HEK293 (cell line): ENCODE measurements at regions not wholly inside any gene's neighbourhood (a gene's known extent, or its start where the extent isn't known, plus 50 kb on each side); places are given as distances from the start of the nearest gene placed in this dataset.

Experiments used
- CTCF ChIA-PET: fragments of 350-600 bp; formaldehyde crosslinking; extraction: SDS; loops from one replicate; lab custom pipeline; 2021; ENCODE audit warnings: antibody characterized with exemption; lab: Yijun Ruan, JAX
- POLR2A ChIA-PET: fragments of 300-600 bp; formaldehyde crosslinking; extraction: SDS; loops from one replicate; lab custom pipeline; 2020; ENCODE audit warnings: antibody characterized with exemption, inconsistent platforms; lab: Yijun Ruan, JAX
- H3K27ac ChIP-seq: fragments of 200-500 bp; sonication (Bioruptor generic); 2 replicates; pipeline ENCODE4 v1.5.1; 2014; ENCODE audit warnings: low read depth, low read length, control low read depth, inconsistent platforms; ENCODE audit errors: extremely low read depth
- H3K36me3 ChIP-seq, 2 experiments: fragments of 200-500 bp in 1 of 2; sonication (Bioruptor generic) in 1 of 2; 1 replicate in 1 of 2; 2 replicates in 1 of 2; pipeline ENCODE4 v1.5.1; 2014 to 2017; ENCODE audit warnings: inconsistent platforms in 2 of 2, low read length in 2 of 2; ENCODE audit not compliant: control insufficient read depth in 2 of 2, insufficient read depth in 1 of 2
- H3K4me1 ChIP-seq: fragments of 200-500 bp; sonication (Bioruptor generic); 2 replicates; pipeline ENCODE4 v1.5.1; 2014; ENCODE audit warnings: mild to moderate bottlenecking, low read length, inconsistent platforms; ENCODE audit not compliant: control insufficient read depth, insufficient read depth
- H3K4me3 ChIP-seq: 2 replicates; pipeline ENCODE4 v1.5.1; 2011; ENCODE audit warnings: low read depth, mild to moderate bottlenecking, control low read depth, low read length, moderate library complexity
- H3K9me3 ChIP-seq: fragments of 200-500 bp; sonication (Bioruptor generic); 2 replicates; pipeline ENCODE4 v1.5.1; 2014; ENCODE audit warnings: low read depth, low read length, inconsistent platforms; ENCODE audit not compliant: control insufficient read depth, insufficient read depth
- IKZF3 ChIP-seq: fragments of 450-650 bp; IDR thresholded peaks from 2 replicates; pipeline ENCODE4 v1.5.0; 2018; ENCODE audit warnings: missing biosample characterization, mild to moderate bottlenecking, missing genetic modification characterization, moderate library complexity
- ZBTB48 ChIP-seq: fragments of 450-650 bp; formaldehyde crosslinking; IDR thresholded peaks from 2 replicates; pipeline ENCODE4 v1.5.1; 2016; ENCODE audit warnings: missing biosample characterization, missing genetic modification characterization
- ZFP69B ChIP-seq: fragments of 450-650 bp; formaldehyde crosslinking; IDR thresholded peaks from 2 replicates; pipeline ENCODE4 v1.5.1; 2016; ENCODE audit warnings: missing biosample characterization, missing genetic modification characterization
- ZNF311 ChIP-seq: fragments of 450-650 bp; formaldehyde crosslinking; IDR thresholded peaks from 2 replicates; pipeline ENCODE4 v1.5.1; 2017; ENCODE audit warnings: missing biosample characterization, missing genetic modification characterization, borderline replicate concordance
- ZNF324 ChIP-seq: fragments of 450-650 bp; formaldehyde crosslinking; IDR thresholded peaks from 2 replicates; pipeline ENCODE4 v1.5.1; 2016; ENCODE audit warnings: missing biosample characterization, missing genetic modification characterization
- ZNF366 ChIP-seq: fragments of 450-650 bp; formaldehyde crosslinking; conservative IDR thresholded peaks from 2 replicates; pipeline ENCODE4 v1.5.1; 2016; ENCODE audit warnings: missing biosample characterization, missing genetic modification characterization
- ZNF544 ChIP-seq: fragments of 450-650 bp; formaldehyde crosslinking; IDR thresholded peaks from 2 replicates; pipeline ENCODE4 v1.5.0; 2017; ENCODE audit warnings: missing biosample characterization, missing genetic modification characterization
- ZNF664 ChIP-seq: fragments of 450-650 bp; formaldehyde crosslinking; IDR thresholded peaks from 2 replicates; pipeline ENCODE4 v1.5.1; 2016; ENCODE audit warnings: missing biosample characterization, missing genetic modification characterization
- ZNF670 ChIP-seq: fragments of 450-650 bp; formaldehyde crosslinking; IDR thresholded peaks from 2 replicates; pipeline ENCODE4 v1.5.1; 2016; ENCODE audit warnings: missing biosample characterization, missing genetic modification characterization, low read depth
- ZNF843 ChIP-seq: fragments of 450-650 bp; formaldehyde crosslinking; IDR thresholded peaks from 2 replicates; pipeline ENCODE4 v1.5.1; 2016; ENCODE audit warnings: missing biosample characterization, missing genetic modification characterization
- ZSCAN23 ChIP-seq: fragments of 450-650 bp; formaldehyde crosslinking; IDR thresholded peaks from 2 replicates; pipeline ENCODE4 v1.5.1; 2016; ENCODE audit warnings: missing biosample characterization, missing genetic modification characterization
- TF ChIP-seq, protein P1 (sequence below): fragments of 450-650 bp; formaldehyde crosslinking; IDR thresholded peaks from 2 replicates; pipeline ENCODE4 v1.5.1; 2016; ENCODE audit warnings: missing biosample characterization, missing genetic modification characterization

DNA sequence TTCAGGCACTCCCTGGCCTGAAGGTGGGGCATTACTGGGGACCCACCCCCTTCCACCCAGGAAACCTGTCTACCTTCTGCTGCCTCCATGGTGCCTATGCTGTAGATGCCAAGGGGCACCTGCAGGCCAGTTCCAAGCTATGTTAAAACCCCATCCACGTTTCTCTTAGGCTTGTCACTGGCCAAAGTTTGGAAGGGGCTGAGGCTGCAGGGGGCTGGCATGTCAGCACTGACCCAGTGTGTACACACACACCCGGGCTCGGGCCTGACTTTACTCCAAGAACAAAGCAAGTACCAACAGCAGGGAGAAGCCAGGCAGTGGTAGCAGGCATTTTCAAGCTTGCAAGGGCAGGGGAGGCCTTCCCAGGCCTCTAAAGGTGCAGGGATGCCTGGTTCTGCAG is 53.8 kb upstream of the PCDH15 start (continued):
- TF ChIP-seq, protein P1, sequence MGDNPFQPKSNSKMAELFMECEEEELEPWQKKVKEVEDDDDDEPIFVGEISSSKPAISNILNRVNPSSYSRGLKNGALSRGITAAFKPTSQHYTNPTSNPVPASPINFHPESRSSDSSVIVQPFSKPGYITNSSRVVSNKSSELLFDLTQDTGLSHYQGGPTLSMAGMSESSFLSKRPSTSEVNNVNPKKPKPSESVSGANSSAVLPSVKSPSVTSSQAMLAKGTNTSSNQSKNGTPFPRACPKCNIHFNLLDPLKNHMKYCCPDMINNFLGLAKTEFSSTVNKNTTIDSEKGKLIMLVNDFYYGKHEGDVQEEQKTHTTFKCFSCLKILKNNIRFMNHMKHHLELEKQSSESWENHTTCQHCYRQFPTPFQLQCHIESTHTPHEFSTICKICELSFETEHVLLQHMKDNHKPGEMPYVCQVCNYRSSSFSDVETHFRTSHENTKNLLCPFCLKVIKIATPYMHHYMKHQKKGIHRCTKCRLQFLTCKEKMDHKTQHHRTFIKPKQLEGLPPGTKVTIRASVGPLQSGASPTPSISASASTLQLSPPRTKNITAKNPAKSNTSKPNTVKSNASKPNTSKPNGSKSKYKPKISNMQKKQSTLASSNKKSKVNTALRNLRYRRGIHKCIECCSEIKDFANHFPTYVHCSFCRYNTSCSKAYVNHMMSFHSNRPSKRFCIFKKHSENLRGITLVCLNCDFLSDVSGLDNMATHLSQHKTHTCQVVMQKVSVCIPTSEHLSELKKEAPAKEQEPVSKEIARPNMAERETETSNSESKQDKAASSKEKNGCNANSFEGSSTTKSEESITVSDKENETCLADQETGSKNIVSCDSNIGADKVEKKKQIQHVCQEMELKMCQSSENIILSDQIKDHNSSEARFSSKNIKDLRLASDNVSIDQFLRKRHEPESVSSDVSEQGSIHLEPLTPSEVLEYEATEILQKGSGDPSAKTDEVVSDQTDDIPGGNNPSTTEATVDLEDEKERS (tag by site-specific recombination): no peak
- no peak for TF ChIP-seq ZNF843
- TF ChIP-seq, all 188 proteins: peak for 0

DNA sequence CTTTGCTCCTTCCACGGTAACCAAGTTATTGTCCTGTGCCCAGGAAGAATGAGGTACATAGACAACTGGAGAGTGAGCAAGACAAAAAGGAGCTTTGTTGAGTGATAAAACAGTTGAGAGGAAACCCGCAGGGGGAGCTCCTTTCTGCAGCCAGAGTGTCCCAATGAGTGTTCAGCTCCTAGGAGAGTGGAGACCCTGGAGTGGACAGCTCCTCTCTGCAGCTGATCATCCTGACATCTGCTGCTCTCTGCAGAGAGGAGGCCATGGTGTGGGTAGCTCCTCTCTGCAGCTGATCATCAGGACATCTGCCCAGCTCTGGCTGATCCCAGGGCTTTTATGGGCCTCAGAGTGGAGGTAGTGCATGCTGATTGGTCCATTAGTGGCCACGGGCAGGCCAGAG is 53.4 kb upstream of the PCDH15 start:
- CTCF ChIA-PET: no interaction called here
- H3K4me1 ChIP-seq: no peaks in the 10 kb centered on the region
- H3K9me3 ChIP-seq: no peaks in the 10 kb centered on the region
- no peak overlapping the region for H3K4me3 ChIP-seq
- H3K27ac ChIP-seq: no peak overlapping the region
- POLR2A ChIA-PET: no interaction called here
- H3K36me3 ChIP-seq: no peaks in the 10 kb centered on the region
- TF ChIP-seq ZFP69B (tag by site-specific recombination) (no peak), ZNF311 (tag by site-specific recombination) (no peak), IKZF3 (tag by site-specific recombination) (no peak), ZNF664 (no peak), ZNF366 (tag by site-specific recombination) (no peak), ZNF544 (tag by site-specific recombination) (no peak)

DNA sequence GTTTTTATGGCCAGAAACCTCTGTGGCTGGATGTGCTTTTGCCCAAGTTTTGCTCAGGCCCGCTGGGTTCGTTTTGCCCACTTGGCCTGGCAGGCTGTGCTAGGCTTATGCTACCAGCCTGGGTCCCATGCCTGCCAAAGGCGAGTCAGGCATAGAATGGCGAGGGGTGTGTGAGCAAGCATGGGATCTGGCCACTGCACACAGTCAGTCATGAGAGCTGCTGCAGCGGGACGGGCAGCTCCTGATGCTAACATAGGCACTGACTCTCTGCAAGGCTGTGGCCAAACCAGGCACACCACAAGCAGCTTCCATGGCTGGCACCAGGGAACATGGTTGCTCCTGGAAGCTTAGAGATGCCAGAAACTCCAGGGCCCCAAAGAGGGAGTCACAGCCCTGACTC is 52.9 kb upstream of the PCDH15 start:
- Histone ChIP-seq H3K27ac (no peak overlapping the region), H3K4me3 (no peak overlapping the region), H3K36me3 (no peaks in the 10 kb centered on the region), H3K9me3 (no peaks in the 10 kb centered on the region), H3K4me1 (no peaks in the 10 kb centered on the region)
- POLR2A ChIA-PET: no interaction called here
- CTCF ChIA-PET: no interaction called here
- TF ChIP-seq ZBTB48 (no peak), ZNF324 (tag by site-specific recombination) (no peak), ZFP69B (tag by site-specific recombination) (no peak), ZNF670 (no peak), ZSCAN23 (no peak)
